Peyer's patch (tissue), 4 donors: ENCODE measurements at regions not wholly inside any gene's neighbourhood (a gene's known extent, or its start where the extent isn't known, plus 50 kb on each side); places are given as distances from the start of the nearest gene placed in this dataset.

Experiments used
- POLR2A ChIP-seq, 2 donors: fragments of 450-650 bp; IDR thresholded peaks; one replicate each; pipeline ENCODE4 v1.5.1; 2017; ENCODE audit warnings: antibody characterized with exemption in 2 of 2, mild to moderate bottlenecking in 2 of 2, moderate library complexity in 2 of 2
- TF ChIP-seq, protein P1 (sequence below), 6 experiments: fragments of 450-650 bp in 4 of 6; fragments of 200-600 bp in 2 of 6; sonication (generic) in 1 of 6; IDR thresholded peaks; one replicate each; pipeline ENCODE4 v1.5.1; 2017 to 2019; ENCODE audit warnings: antibody characterized with exemption in 6 of 6, mild to moderate bottlenecking in 3 of 6, moderate library complexity in 1 of 6

DNA sequence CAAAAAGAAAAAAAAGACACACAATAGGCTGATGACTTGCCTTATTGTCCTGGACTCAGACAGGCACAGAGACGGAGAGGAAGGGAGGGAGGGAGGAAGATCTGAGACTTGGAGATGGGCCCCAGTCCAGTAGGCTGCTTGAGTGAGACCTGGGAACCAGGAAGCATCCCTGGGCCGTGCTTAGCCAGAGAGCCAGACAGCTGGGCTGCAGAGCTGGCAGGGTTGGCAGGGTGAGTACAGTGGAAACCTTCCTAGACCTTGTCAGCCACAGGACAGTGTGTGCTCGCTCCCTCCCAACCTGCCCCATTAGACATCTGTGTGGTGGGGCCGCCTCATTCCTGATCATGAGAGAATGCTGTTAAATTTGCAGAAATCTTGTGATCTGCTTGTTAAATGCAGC lies 107.9 kb upstream of the ALDH1A3 start:
- TF ChIP-seq, protein P1, sequence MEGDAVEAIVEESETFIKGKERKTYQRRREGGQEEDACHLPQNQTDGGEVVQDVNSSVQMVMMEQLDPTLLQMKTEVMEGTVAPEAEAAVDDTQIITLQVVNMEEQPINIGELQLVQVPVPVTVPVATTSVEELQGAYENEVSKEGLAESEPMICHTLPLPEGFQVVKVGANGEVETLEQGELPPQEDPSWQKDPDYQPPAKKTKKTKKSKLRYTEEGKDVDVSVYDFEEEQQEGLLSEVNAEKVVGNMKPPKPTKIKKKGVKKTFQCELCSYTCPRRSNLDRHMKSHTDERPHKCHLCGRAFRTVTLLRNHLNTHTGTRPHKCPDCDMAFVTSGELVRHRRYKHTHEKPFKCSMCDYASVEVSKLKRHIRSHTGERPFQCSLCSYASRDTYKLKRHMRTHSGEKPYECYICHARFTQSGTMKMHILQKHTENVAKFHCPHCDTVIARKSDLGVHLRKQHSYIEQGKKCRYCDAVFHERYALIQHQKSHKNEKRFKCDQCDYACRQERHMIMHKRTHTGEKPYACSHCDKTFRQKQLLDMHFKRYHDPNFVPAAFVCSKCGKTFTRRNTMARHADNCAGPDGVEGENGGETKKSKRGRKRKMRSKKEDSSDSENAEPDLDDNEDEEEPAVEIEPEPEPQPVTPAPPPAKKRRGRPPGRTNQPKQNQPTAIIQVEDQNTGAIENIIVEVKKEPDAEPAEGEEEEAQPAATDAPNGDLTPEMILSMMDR (IDR thresholded peaks at IDR 0.05), result no peak
- no peak for TF ChIP-seq POLR2A (IDR thresholded peaks at IDR 0.05)
